ENCODE measurements at regions not wholly inside any gene's neighbourhood (a gene's known extent, or its start where the extent isn't known, plus 50 kb on each side); places are given as distances from the start of the nearest gene placed in this dataset.

DNA sequence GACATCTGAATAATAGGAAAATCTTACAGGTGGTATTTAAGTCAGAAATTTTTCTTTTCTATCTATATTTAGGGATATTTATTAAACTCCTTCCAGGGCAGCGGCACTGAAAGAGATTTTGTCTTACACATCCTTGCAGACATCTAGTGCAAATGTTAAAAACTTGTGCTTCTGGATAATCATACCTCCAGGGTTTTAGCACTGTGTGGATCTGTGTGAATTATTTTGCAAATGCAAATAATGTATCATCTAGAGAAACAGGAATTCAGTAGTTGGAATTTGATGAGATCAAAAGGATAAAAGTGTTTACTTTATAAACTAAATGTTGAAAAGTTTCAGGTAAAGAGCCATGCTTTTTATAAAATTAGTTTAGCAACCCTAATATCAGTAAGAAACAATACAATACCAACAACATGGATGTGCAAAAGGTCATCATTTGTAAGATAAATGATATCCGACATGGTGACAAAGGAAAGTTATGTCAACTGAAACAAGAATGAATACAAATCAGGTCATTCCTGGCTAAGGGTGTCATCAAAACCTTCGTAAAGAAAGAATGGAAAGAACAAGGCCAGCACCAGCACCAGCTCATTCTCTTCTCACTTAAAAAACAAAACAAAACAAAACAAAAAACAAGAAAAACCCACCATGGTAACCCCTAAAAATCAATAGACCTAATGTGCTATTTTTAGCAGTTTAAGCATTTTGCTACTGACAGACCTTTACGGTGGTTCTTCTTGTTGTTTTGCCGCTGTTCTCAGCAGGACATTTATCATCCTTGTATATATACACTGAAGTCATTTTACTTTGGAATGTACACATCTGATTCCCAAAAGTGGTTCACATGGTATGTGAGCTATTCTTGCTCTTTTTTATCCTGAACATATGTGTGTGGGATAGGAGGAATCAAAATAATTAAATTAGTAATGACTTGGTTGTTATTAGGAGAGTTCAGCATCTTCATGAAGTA lies 219.7 kb upstream of the NDST3 start:
- Mint-ChIP-seq H3K4me3 (no peak overlapping the region), H3K4me1 (ENCODE audit: low read depth) (no peaks in the 10 kb centered on the region), H3K27ac (no peak overlapping the region), H3K9me3 (no peaks in the 10 kb centered on the region), H3K36me3 (ENCODE audit: low read depth) (no peaks in the 10 kb centered on the region), H3K27me3 (no peaks in the 10 kb centered on the region)
- intact Hi-C loops (cut with micrococcal nuclease): no loop called here

DNA sequence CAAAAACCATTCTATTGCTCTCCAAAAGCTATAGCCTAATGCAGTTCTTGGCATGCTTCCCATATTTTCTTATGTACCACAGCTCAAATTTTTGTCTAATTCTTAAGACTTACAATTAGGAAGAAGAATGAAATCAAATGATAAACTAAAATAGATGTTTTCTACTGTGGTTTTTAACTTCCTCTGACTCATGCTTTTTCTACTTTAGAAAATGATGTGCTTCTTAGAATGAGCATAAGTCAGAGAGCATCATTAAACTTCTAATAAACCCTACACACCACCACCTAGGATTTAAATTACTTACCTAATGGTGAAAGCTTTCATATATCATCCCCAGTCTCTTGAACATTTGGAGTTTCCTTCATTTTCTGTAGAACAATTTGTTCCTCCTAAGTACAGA lies 217.0 kb upstream of the NDST3 start:
- Mint-ChIP-seq H3K4me1 (ENCODE audit: low read depth) (no peaks in the 10 kb centered on the region), H3K9me3 (no peaks in the 10 kb centered on the region), H3K27ac (no peak overlapping the region), H3K4me3 (no peak overlapping the region), H3K27me3 (no peaks in the 10 kb centered on the region), H3K36me3 (ENCODE audit: low read depth) (no peaks in the 10 kb centered on the region)
- intact Hi-C loops (cut with micrococcal nuclease): no loop called here

DNA sequence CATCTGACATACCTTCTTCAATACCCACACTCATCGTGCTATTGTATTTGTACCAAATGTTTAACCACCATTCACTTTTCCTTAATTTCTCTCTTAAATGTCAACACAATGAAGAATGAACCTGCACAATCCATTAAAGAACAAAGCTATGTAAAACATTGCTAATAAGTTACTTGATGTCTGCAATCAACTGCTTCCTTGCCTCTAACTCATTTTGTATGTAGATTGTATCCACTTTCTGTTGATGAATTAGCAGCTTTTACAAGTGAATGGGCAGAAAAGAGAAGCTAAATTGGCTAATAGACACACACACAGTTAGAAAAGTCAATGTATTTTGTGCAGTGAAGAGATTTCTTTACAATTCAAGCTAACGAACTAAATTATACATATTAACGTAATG lies 212.5 kb upstream of the NDST3 start:
- Mint-ChIP-seq H3K4me1 (ENCODE audit: low read depth) (no peaks in the 10 kb centered on the region), H3K4me3 (no peak overlapping the region), H3K9me3 (no peaks in the 10 kb centered on the region), H3K36me3 (ENCODE audit: low read depth) (no peaks in the 10 kb centered on the region), H3K27ac (no peak overlapping the region), H3K27me3 (no peaks in the 10 kb centered on the region)
- intact Hi-C loops (cut with micrococcal nuclease): no loop called here

DNA sequence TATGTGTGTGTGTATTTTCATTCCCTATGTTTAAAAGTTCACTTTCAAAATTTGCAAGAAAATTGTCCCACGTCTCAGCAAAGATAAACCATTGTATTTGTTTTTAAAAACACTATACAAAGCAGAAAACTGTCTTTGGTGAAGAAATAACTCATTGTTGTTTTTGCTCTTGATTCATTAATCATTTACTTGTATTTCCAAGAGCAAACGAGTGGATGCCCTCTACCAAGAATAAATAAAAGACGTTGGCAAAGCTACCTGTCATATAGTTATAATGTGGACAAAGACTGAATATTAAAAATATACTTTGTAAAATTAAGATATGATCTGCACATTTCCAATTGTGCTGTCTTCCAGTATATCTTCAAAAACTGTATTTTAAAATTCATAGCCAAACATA lies 210.9 kb upstream of the NDST3 start:
- Mint-ChIP-seq H3K9me3 (no peaks in the 10 kb centered on the region), H3K4me1 (ENCODE audit: low read depth) (no peaks in the 10 kb centered on the region), H3K27ac (no peak overlapping the region), H3K27me3 (no peaks in the 10 kb centered on the region), H3K36me3 (ENCODE audit: low read depth) (no peaks in the 10 kb centered on the region), H3K4me3 (no peak overlapping the region)
- intact Hi-C loops (cut with micrococcal nuclease): no loop called here

DNA sequence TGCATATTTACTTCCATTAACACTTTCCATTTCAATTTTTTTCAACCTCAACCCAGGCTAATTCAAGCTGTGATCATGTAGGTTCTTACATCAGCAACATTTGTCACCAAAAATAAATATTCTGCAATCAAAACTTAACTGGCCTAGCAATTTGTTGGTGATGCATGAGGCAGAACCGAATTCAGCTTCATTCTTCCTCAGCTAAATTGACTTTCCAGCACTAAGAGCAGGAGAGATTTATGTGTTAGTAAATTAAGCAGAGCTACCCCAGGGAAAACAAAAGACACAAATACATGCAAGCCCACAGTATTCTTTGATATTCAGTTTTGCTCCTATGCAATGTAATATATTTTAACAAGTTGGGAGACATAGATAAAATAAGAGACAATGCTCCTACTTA lies 208.7 kb upstream of the NDST3 start:
- Mint-ChIP-seq H3K4me3 (no peak overlapping the region), H3K4me1 (ENCODE audit: low read depth) (no peaks in the 10 kb centered on the region), H3K27ac (no peak overlapping the region), H3K9me3 (no peaks in the 10 kb centered on the region), H3K36me3 (ENCODE audit: low read depth) (no peaks in the 10 kb centered on the region), H3K27me3 (no peaks in the 10 kb centered on the region)
- intact Hi-C loops (cut with micrococcal nuclease): no loop called here

DNA sequence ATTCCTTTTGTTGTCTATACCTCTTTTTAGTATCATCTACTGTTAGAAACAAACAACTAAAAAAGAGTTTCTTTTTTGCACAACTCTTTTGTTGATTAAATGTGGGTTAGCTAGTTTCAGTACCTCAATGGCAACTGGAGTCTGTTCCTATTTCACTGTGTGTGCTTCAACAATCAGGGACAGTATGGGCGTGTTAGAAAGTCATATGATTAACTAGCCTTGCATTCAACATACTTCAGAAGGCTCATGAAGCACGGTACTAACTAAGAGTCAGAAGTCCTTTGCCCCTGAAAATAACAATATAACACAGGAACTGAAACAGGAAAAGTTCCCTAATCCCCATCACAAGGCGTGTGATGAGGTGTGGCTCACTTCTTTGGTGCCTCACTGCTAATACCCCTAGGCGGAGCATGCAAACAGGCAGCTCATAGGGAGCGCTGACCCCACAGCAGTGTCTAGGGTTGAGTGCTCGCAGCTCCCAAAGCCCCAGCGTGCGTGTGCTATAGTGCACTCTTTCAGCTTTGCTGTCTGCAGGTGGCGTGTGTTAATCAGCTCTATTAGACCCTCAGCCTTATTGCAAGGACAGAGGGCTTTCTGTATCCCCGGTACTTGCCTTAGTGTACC lies 203.1 kb upstream of the NDST3 start:
- no peaks in the 10 kb centered on the region for H3K36me3 Mint-ChIP-seq (ENCODE audit: low read depth)
- peak overlapping the region; percentile 48 for H3K27ac Mint-ChIP-seq
- intact Hi-C loops (cut with micrococcal nuclease): no loop called here
- no peaks in the 10 kb centered on the region for H3K4me1 Mint-ChIP-seq (ENCODE audit: low read depth)
- no peaks in the 10 kb centered on the region for H3K27me3 Mint-ChIP-seq
- no peak overlapping the region for H3K4me3 Mint-ChIP-seq
- peaks cover 15% of the 10 kb centered on the region for H3K9me3 Mint-ChIP-seq

DNA sequence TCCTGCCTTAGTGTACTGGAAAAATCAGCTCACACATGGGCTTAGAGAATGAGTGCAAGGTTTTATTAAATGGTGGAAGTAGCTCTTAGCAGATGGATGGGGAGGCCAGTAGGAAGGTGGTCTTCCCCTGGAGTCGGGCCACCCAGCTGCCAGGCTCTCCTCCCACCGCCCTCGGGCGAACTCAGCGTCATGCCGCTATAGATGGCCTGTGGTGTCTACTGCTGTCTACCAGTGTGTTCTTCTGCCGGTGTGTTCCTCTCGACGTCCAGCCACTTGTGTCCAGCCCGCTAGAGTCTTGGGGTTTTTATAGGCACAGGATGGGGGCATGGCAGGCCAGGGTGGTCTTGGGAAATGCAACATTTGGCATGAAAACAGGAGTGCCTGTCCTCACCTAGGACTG lies 198.7 kb upstream of the NDST3 start:
- Mint-ChIP-seq H3K36me3 (ENCODE audit: low read depth) (no peaks in the 10 kb centered on the region), H3K9me3 (peaks cover 15% of the 10 kb centered on the region), H3K4me1 (ENCODE audit: low read depth) (no peaks in the 10 kb centered on the region), H3K27me3 (no peaks in the 10 kb centered on the region), H3K27ac (no peak overlapping the region), H3K4me3 (no peak overlapping the region)
- intact Hi-C loops (cut with micrococcal nuclease): no loop called here

DNA sequence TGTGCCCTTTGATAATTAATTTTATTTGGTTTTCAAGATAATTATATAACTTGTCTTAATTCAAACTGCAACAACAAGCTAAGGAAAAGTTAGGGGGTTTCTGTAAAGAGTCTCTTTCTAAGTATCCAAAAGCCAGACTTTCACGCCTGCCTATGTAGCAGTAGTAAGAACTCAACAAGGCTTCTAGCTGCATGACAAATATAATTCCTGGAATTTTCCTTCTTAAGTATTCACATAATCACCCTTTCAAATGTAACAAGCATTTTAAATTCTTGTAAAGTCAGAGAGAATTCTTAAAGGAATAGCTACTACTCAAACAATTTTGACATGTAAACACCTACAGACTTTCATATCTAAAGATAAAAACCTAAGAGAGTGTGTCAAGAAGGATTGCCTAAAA lies 189.7 kb upstream of the NDST3 start:
- Mint-ChIP-seq H3K27me3 (no peaks in the 10 kb centered on the region), H3K36me3 (ENCODE audit: low read depth) (no peaks in the 10 kb centered on the region), H3K9me3 (peaks cover 3% of the 10 kb centered on the region), H3K4me3 (no peak overlapping the region), H3K27ac (no peak overlapping the region), H3K4me1 (ENCODE audit: low read depth) (no peaks in the 10 kb centered on the region)
- intact Hi-C loops (cut with micrococcal nuclease): no loop called here

DNA sequence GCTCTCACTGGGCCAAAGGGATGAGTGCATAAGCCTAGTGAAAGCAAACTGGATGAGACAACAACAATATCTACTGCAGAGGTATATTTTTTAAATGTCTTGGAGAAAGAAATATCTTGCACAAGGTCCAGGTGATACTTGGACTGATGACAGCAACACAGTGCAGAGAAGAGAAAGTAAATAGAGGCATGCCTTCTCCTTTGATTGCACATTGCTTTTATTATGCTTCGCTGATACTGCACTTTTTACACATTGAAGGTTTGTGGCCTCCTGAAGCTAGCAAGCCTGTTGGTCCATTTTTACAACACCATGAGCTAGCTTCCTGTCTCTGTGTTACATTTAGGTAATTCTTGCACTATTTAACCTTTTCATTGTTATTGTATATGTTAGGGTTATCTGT lies 189.0 kb upstream of the NDST3 start:
- intact Hi-C loops (cut with micrococcal nuclease): no loop called here
- H3K27me3 Mint-ChIP-seq: no peaks in the 10 kb centered on the region
- H3K4me1 Mint-ChIP-seq (ENCODE audit: low read depth): no peaks in the 10 kb centered on the region
- H3K9me3 Mint-ChIP-seq: peaks cover 10% of the 10 kb centered on the region
- no peaks in the 10 kb centered on the region for H3K36me3 Mint-ChIP-seq (ENCODE audit: low read depth)
- no peak overlapping the region for H3K4me3 Mint-ChIP-seq
- H3K27ac Mint-ChIP-seq: no peak overlapping the region

DNA sequence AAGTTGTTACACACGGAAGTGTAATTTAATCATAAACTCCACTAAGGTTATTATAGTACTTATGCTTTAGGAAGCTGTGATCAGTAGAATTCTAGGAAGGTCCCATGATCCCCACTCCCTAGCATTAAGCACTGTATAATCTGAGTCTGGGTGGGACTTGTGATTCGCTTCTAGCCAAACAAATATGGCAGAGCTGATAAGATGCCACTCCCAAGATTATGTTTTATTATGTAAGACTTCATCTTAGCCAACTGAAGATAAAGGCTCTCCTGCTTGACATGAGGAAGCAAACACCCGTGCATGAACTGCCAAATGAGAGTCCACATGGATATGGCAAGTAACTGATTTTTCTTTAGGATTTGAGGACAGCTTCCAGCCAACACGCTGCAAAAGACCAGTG lies 186.4 kb upstream of the NDST3 start:
- no peak overlapping the region for H3K27ac Mint-ChIP-seq
- H3K9me3 Mint-ChIP-seq: peaks cover 24% of the 10 kb centered on the region
- no peaks in the 10 kb centered on the region for H3K4me1 Mint-ChIP-seq (ENCODE audit: low read depth)
- no peak overlapping the region for H3K4me3 Mint-ChIP-seq
- no peaks in the 10 kb centered on the region for H3K36me3 Mint-ChIP-seq (ENCODE audit: low read depth)
- intact Hi-C loops (cut with micrococcal nuclease): no loop called here
- H3K27me3 Mint-ChIP-seq: no peaks in the 10 kb centered on the region

DNA sequence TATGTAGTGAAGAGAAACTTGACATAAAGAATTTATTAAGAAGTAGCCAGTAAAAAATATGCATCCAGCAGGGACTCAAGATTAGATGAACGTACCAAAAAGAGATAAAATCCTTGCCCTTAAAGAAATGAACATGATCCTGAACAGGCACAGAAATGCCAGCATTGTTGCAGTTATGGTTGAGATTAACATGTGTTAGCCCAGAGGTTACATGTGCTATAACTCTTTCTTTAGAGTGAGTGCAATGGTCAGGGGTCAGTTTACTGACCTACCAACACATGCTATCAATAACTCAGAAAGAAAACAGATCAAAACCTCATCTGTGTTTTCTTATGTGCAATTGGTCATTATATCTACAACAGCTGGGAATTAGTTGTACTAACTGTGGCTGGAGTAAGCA lies 166.1 kb upstream of the NDST3 start:
- intact Hi-C loops (cut with micrococcal nuclease): no loop called here
- H3K9me3 Mint-ChIP-seq: no peaks in the 10 kb centered on the region
- H3K4me3 Mint-ChIP-seq: no peak overlapping the region
- H3K36me3 Mint-ChIP-seq (ENCODE audit: low read depth): no peaks in the 10 kb centered on the region
- no peaks in the 10 kb centered on the region for H3K4me1 Mint-ChIP-seq (ENCODE audit: low read depth)
- no peaks in the 10 kb centered on the region for H3K27me3 Mint-ChIP-seq
- H3K27ac Mint-ChIP-seq: no peak overlapping the region

DNA sequence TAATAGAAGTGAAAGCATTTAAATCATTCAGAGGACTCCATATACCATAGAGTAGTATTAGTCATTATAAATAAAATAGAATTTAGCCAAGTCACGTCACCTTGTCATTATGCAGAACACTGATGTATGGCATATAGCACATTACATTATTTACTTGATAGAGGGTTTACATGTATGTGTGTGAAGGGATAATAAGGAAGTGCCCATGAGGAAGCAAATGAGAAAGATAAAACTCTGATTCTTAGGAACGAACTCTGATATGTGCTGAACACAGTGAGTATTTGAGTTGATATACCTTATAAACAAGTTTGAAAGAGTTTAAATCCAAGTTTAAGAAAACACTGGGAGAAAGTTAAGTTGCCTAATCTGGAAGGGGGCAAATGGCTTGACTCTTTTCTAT lies 160.5 kb upstream of the NDST3 start:
- H3K27me3 Mint-ChIP-seq: no peaks in the 10 kb centered on the region
- H3K9me3 Mint-ChIP-seq: no peaks in the 10 kb centered on the region
- no peaks in the 10 kb centered on the region for H3K36me3 Mint-ChIP-seq (ENCODE audit: low read depth)
- intact Hi-C loops (cut with micrococcal nuclease): no loop called here
- no peak overlapping the region for H3K4me3 Mint-ChIP-seq
- H3K27ac Mint-ChIP-seq: no peak overlapping the region
- no peaks in the 10 kb centered on the region for H3K4me1 Mint-ChIP-seq (ENCODE audit: low read depth)

DNA sequence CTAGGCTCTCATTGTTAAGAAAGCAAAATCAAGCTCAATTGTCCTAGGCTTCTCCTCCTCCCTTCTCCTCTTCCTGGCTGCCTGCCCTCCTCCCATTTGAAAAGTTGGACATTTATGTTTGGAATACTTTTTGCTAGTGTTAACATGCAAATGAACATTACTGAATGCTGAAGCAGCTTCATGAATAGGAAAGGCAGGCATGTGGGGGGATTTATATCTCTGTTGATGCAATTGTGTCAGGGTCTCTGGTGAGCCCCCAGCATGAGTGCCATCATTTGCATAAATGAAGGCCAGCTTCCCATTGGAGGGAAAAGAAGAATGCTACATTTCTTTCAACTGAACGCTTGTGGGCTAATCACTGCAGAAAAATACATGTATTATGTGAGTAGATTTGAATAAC lies 160.1 kb upstream of the NDST3 start:
- H3K4me3 Mint-ChIP-seq: no peak overlapping the region
- no peaks in the 10 kb centered on the region for H3K4me1 Mint-ChIP-seq (ENCODE audit: low read depth)
- no peaks in the 10 kb centered on the region for H3K9me3 Mint-ChIP-seq
- no peak overlapping the region for H3K27ac Mint-ChIP-seq
- H3K27me3 Mint-ChIP-seq: no peaks in the 10 kb centered on the region
- H3K36me3 Mint-ChIP-seq (ENCODE audit: low read depth): no peaks in the 10 kb centered on the region
- intact Hi-C loops (cut with micrococcal nuclease): no loop called here

DNA sequence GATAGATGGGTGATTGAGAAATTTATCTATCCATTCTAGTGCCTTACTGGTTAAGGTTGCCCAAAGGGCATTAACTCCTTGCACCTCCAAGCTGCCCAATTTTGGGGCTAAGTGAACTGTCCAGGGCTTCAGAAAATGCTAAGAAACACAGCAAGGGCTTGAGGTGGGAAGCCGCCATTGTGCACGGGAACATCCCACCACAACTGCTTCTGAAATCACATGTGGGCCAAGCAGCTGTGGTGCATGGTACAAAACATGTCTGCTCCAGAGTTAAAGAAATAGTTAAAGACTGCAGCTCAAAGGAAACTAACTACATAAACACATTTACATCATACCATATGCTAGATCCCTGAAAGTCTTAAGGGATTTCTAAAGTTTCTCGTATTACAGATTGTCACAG lies 144.3 kb upstream of the NDST3 start:
- intact Hi-C loops (cut with micrococcal nuclease): no loop called here
- H3K9me3 Mint-ChIP-seq: peaks cover 9% of the 10 kb centered on the region
- no peak overlapping the region for H3K27ac Mint-ChIP-seq
- no peaks in the 10 kb centered on the region for H3K36me3 Mint-ChIP-seq (ENCODE audit: low read depth)
- H3K27me3 Mint-ChIP-seq: no peaks in the 10 kb centered on the region
- no peak overlapping the region for H3K4me3 Mint-ChIP-seq
- no peaks in the 10 kb centered on the region for H3K4me1 Mint-ChIP-seq (ENCODE audit: low read depth)

DNA sequence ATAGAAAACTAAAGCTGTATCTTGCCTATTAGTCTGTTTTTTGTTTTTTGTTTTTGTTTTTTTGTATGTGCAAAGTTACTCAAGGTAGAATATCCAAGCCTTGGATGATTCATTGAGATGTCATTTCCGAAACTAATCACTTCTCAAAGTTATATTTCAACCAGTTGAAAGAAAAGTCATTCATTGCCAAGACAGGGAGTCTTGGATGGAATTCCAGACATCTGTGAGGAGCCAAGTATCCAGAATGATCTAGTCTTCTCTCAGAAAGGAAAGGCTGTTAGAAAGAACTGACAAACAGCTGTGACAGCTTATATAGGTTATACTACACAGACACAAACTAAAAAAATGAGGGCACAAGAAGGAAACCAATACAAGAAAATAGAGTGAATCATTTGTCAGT lies 141.1 kb upstream of the NDST3 start:
- H3K36me3 Mint-ChIP-seq (ENCODE audit: low read depth): no peaks in the 10 kb centered on the region
- no peaks in the 10 kb centered on the region for H3K4me1 Mint-ChIP-seq (ENCODE audit: low read depth)
- intact Hi-C loops (cut with micrococcal nuclease): no loop called here
- H3K27ac Mint-ChIP-seq: no peak overlapping the region
- no peaks in the 10 kb centered on the region for H3K27me3 Mint-ChIP-seq
- H3K4me3 Mint-ChIP-seq: no peak overlapping the region
- H3K9me3 Mint-ChIP-seq: peaks cover 8% of the 10 kb centered on the region

All from dendritic cell treated with granulocyte-macrophage colony-stimulating factor and Interleukin-4, amounts not matched to agents 40 ng/mL and 50 ng/mL, for 4 days (primary cell).